Activated CD4-positive, alpha-beta T cell treated with anti-CD3 and anti-CD28 coated beads, Interleukin-2, amount 10 ng/mL, durations not matched to agents 7 days and 5 days (primary cell): ENCODE measurements at regions not wholly inside any gene's neighbourhood (a gene's known extent, or its start where the extent isn't known, plus 50 kb on each side); places are given as distances from the start of the nearest gene placed in this dataset.
A peak's percentile ranks its signal among the peaks of the same experiment; 100 is the strongest.
"Not testable (repeated sequence)": the region's sequence is repeated elsewhere in the genome, so short reads cannot be mapped to it uniquely, and the experiment has no call there.

ENCODE experiments used
- CTCF ChIA-PET: fragments of 350-600 bp; sonication (Branson Sonifier 250); formaldehyde crosslinking; loops from one replicate; lab custom pipeline; 2021; ENCODE audit warnings: antibody characterized with exemption; lab: Charles Lee
- POLR2A ChIA-PET: fragments of 350-600 bp; sonication (Branson Sonifier 250); formaldehyde crosslinking; loops from one replicate; lab custom pipeline; 2021; ENCODE audit warnings: antibody characterized with exemption; lab: Charles Lee
- DNase-seq: peaks from one replicate; pipeline ENCODE4 v3.0.0-alpha.2; 2020
- H3K27ac Mint-ChIP-seq: one replicate; pipeline ENCODE4 v1.8.0; 2021; ENCODE audit warnings: mild to moderate bottlenecking, moderate library complexity, mixed read lengths
- H3K27me3 Mint-ChIP-seq: one replicate; pipeline ENCODE4 v1.8.0; 2021; ENCODE audit warnings: mixed read lengths
- H3K36me3 Mint-ChIP-seq: one replicate; pipeline ENCODE4 v1.8.0; 2021; ENCODE audit warnings: low read depth, mixed read lengths
- H3K4me1 Mint-ChIP-seq: one replicate; pipeline ENCODE4 v1.8.0; 2021; ENCODE audit warnings: mixed read lengths
- H3K4me3 Mint-ChIP-seq: one replicate; pipeline ENCODE4 v1.8.0; 2021; ENCODE audit warnings: mild to moderate bottlenecking, moderate library complexity, mixed read lengths
- H3K9me3 Mint-ChIP-seq: one replicate; pipeline ENCODE4 v1.8.0; 2021; ENCODE audit warnings: mixed read lengths

GRCh38 chr21:43287795-43288755 lies 119.3 kb downstream of the CRYAA start:
- DNase-seq, result no peak
- CTCF ChIA-PET, result no interaction called here
- Mint-ChIP-seq H3K27me3 (no peaks in the 10 kb centered on the region), H3K27ac (no peak overlapping the region), H3K36me3 (no peaks in the 10 kb centered on the region), H3K4me3 (no peak overlapping the region), H3K9me3 (no peaks in the 10 kb centered on the region), H3K4me1 (peaks cover 6% of the 10 kb centered on the region)
- POLR2A ChIA-PET, result no interaction called here

GRCh38 chr21:43287111-43287760 lies 118.4 kb downstream of the CRYAA start:
- H3K36me3 Mint-ChIP-seq, result no peaks in the 10 kb centered on the region
- H3K27ac Mint-ChIP-seq, result peak overlapping the region; percentile 70
- H3K4me1 Mint-ChIP-seq, result peaks cover 6% of the 10 kb centered on the region
- DNase-seq, result peak; percentile 28
- POLR2A ChIA-PET, result no interaction called here
- no peaks in the 10 kb centered on the region for H3K27me3 Mint-ChIP-seq
- no peak overlapping the region for H3K4me3 Mint-ChIP-seq
- H3K9me3 Mint-ChIP-seq, result no peaks in the 10 kb centered on the region
- CTCF ChIA-PET, result no interaction called here

- H3K36me3 Mint-ChIP-seq, result no peaks in the 10 kb centered on the region
- no peak for DNase-seq
- peaks cover 6% of the 10 kb centered on the region for H3K4me1 Mint-ChIP-seq
- CTCF ChIA-PET, result no interaction called here
- H3K9me3 Mint-ChIP-seq, result no peaks in the 10 kb centered on the region
- POLR2A ChIA-PET, result no interaction called here
- H3K27me3 Mint-ChIP-seq, result no peaks in the 10 kb centered on the region
- no peak overlapping the region for H3K4me3 Mint-ChIP-seq
- H3K27ac Mint-ChIP-seq, result no peak overlapping the region
Observed at GRCh38 chr21:43286196-43286595, 117.4 kb downstream of the CRYAA start.

- H3K27me3 Mint-ChIP-seq, result no peaks in the 10 kb centered on the region
- DNase-seq, result no peak
- no peak overlapping the region for H3K4me3 Mint-ChIP-seq
- CTCF ChIA-PET, result no interaction called here
- H3K4me1 Mint-ChIP-seq, result peaks cover 6% of the 10 kb centered on the region
- H3K9me3 Mint-ChIP-seq, result no peaks in the 10 kb centered on the region
- H3K36me3 Mint-ChIP-seq, result no peaks in the 10 kb centered on the region
- no peak overlapping the region for H3K27ac Mint-ChIP-seq
- POLR2A ChIA-PET, result no interaction called here
Observed at GRCh38 chr21:43284700-43285099, 115.9 kb downstream of the CRYAA start.

GRCh38 chr21:43284238-43284637 lies 115.4 kb downstream of the CRYAA start:
- H3K27ac Mint-ChIP-seq, result no peak overlapping the region
- POLR2A ChIA-PET, result no interaction called here
- H3K4me3 Mint-ChIP-seq, result no peak overlapping the region
- no peaks in the 10 kb centered on the region for H3K27me3 Mint-ChIP-seq
- CTCF ChIA-PET, result no interaction called here
- H3K4me1 Mint-ChIP-seq, result peaks cover 6% of the 10 kb centered on the region
- no peak for DNase-seq
- no peaks in the 10 kb centered on the region for H3K9me3 Mint-ChIP-seq
- H3K36me3 Mint-ChIP-seq, result no peaks in the 10 kb centered on the region

- H3K9me3 Mint-ChIP-seq, H3K36me3 Mint-ChIP-seq, H3K27me3 Mint-ChIP-seq, H3K27ac Mint-ChIP-seq, DNase-seq, CTCF ChIA-PET, POLR2A ChIA-PET, H3K4me1 Mint-ChIP-seq, H3K4me3 Mint-ChIP-seq: not testable (repeated sequence)
Observed at GRCh38 chr21:43283925-43284221, 115.1 kb downstream of the CRYAA start.

GRCh38 chr21:43283136-43283924 lies 114.5 kb downstream of the CRYAA start:
- Mint-ChIP-seq H3K9me3 (no peaks in the 10 kb centered on the region), H3K27me3 (no peaks in the 10 kb centered on the region), H3K27ac (no peak overlapping the region), H3K4me3 (no peak overlapping the region), H3K36me3 (no peaks in the 10 kb centered on the region), H3K4me1 (peaks cover 6% of the 10 kb centered on the region)
- CTCF ChIA-PET, result interaction anchor here (0.9 kb wide), 1 partner anchor 82 kb away, joined by 3 read pairs; no protein-coding TSS in a partner anchor
- no peak for DNase-seq
- POLR2A ChIA-PET, result no interaction called here

GRCh38 chr21:43282358-43283120 lies 113.7 kb downstream of the CRYAA start:
- Mint-ChIP-seq H3K4me1 (peaks cover 6% of the 10 kb centered on the region), H3K4me3 (no peak overlapping the region), H3K9me3 (no peaks in the 10 kb centered on the region), H3K27me3 (peaks cover 6% of the 10 kb centered on the region), H3K36me3 (no peaks in the 10 kb centered on the region), H3K27ac (no peak overlapping the region)
- ChIA-PET CTCF (interaction anchor here (0.9 kb wide), 1 partner anchor 81 kb away, joined by 3 read pairs; no protein-coding TSS in a partner anchor), POLR2A (no interaction called here)
- no peak for DNase-seq

- Mint-ChIP-seq H3K9me3 (no peaks in the 10 kb centered on the region), H3K4me3 (no peak overlapping the region)
- POLR2A ChIA-PET, result no interaction called here
Observed at GRCh38 chr21:43281661-43282357, 113.0 kb downstream of the CRYAA start.

GRCh38 chr21:43280949-43281633 lies 112.3 kb downstream of the CRYAA start:
- no peaks in the 10 kb centered on the region for H3K36me3 Mint-ChIP-seq
- no peaks in the 10 kb centered on the region for H3K9me3 Mint-ChIP-seq
- ChIA-PET CTCF (no interaction called here), POLR2A (no interaction called here)
- no peak overlapping the region for H3K4me3 Mint-ChIP-seq
- peaks cover 8% of the 10 kb centered on the region for H3K27me3 Mint-ChIP-seq
- DNase-seq, result no peak
- no peaks in the 10 kb centered on the region for H3K4me1 Mint-ChIP-seq
- peak overlapping the region; percentile 20 for H3K27ac Mint-ChIP-seq

More at GRCh38 chr21:43281661-43282357, 113.0 kb downstream of the CRYAA start:
- no peaks in the 10 kb centered on the region for H3K4me1 Mint-ChIP-seq
- CTCF ChIA-PET, result no interaction called here
- no peaks in the 10 kb centered on the region for H3K36me3 Mint-ChIP-seq
- no peak for DNase-seq
- H3K27me3 Mint-ChIP-seq, result peaks cover 6% of the 10 kb centered on the region
- H3K27ac Mint-ChIP-seq, result no peak overlapping the region

- DNase-seq, result no peak
- Mint-ChIP-seq H3K36me3 (no peaks in the 10 kb centered on the region), H3K9me3 (no peaks in the 10 kb centered on the region), H3K4me1 (no peaks in the 10 kb centered on the region), H3K27ac (no peak overlapping the region), H3K27me3 (peaks cover 8% of the 10 kb centered on the region), H3K4me3 (no peak overlapping the region)
- ChIA-PET CTCF (no interaction called here), POLR2A (no interaction called here)
Observed at GRCh38 chr21:43279578-43279894, 110.7 kb downstream of the CRYAA start.
